ENCODE measurements at regions not wholly inside any gene's neighbourhood (a gene's known extent, or its start where the extent isn't known, plus 50 kb on each side); places are given as distances from the start of the nearest gene placed in this dataset.

DNA sequence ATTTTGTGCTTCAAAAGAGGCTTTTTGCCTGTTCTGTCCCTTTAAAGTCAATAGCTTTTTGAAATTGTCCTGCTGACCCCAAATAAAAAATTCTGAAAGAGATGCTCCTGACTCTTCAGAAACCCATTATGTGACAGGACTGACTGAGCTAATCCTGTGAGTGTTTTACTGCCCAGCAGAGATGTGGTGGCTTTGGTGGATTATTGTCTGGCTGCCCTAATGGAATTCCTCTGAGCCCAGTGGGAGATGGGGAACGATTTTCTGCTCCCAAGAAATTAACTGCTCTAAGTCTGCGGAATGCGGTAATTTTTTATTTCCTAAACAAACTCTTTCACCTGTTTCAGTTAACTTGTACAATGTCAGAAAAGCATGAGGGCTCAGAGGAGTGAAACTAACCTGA, 258.2 kb downstream of the IKZF2 start (continued):
- TF ChIP-seq, protein P1, sequence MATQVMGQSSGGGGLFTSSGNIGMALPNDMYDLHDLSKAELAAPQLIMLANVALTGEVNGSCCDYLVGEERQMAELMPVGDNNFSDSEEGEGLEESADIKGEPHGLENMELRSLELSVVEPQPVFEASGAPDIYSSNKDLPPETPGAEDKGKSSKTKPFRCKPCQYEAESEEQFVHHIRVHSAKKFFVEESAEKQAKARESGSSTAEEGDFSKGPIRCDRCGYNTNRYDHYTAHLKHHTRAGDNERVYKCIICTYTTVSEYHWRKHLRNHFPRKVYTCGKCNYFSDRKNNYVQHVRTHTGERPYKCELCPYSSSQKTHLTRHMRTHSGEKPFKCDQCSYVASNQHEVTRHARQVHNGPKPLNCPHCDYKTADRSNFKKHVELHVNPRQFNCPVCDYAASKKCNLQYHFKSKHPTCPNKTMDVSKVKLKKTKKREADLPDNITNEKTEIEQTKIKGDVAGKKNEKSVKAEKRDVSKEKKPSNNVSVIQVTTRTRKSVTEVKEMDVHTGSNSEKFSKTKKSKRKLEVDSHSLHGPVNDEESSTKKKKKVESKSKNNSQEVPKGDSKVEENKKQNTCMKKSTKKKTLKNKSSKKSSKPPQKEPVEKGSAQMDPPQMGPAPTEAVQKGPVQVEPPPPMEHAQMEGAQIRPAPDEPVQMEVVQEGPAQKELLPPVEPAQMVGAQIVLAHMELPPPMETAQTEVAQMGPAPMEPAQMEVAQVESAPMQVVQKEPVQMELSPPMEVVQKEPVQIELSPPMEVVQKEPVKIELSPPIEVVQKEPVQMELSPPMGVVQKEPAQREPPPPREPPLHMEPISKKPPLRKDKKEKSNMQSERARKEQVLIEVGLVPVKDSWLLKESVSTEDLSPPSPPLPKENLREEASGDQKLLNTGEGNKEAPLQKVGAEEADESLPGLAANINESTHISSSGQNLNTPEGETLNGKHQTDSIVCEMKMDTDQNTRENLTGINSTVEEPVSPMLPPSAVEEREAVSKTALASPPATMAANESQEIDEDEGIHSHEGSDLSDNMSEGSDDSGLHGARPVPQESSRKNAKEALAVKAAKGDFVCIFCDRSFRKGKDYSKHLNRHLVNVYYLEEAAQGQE (IDR thresholded peaks at IDR 0.05; ENCODE audit: low read depth, low read length): no peak

DNA sequence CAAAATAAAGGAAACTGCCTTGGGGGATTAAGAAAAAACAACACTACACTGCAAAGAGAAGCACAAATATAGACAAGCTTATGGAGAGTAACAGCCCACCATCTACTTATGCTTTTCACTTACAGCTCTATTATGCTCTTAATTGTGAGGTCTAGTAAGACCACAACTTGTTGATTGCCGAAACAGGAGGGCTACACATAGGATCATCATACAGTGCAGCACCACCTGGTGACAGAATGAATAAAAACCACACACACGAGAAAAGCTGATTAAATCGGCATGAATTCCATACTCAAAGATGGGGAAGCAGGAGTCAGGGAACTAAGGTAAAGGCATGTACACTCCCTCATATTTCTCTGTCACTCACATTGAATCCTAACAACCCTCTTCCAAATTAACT, 259.2 kb downstream of the IKZF2 start:
- H3K4me1 ChIP-seq (ENCODE audit: control insufficient read depth in 1 of 2, insufficient read depth in 2 of 2, low read depth in 1 of 2, low read length in 1 of 2): no peaks in the 10 kb centered on the region; a peak in 1 of 4 replicates
- H3F3A ChIP-seq (replicated peaks; ENCODE audit: insufficient read depth): no peaks in the 10 kb centered on the region
- no peaks in the 10 kb centered on the region for H3K79me2 ChIP-seq (ENCODE audit: insufficient read depth)
- DNase-seq: peak; percentile 34
- H3K9me3 ChIP-seq: no peaks in the 10 kb centered on the region
- H3K4me2 ChIP-seq: no peak overlapping the region
- CTCF ChIA-PET: interaction anchor here (0.6 to 4.4 kb wide), 31 partner anchors 10 to 299 kb away, joined by 3 to 22 read pairs (median 3); no protein-coding TSS in a partner anchor
- H3K9me2 ChIP-seq: no peaks in the 10 kb centered on the region; the same call in 1 of the 2 replicates
- H3K9ac ChIP-seq: no peak overlapping the region
- H3K4me3 ChIP-seq (ENCODE audit: low read depth in 2 of 2, low read length in 1 of 2): no peak overlapping the region
- 28% methylated on average over 3 of the region's 3 CpGs for WGBS (ENCODE audit: low lambda C conversion rate)
- POLR2A ChIA-PET: no interaction called here
- no peaks in the 10 kb centered on the region for H4K20me1 ChIP-seq (ENCODE audit: insufficient read depth)
- H2AFZ ChIP-seq (ENCODE audit: low read depth): no peak overlapping the region
- H3K36me3 ChIP-seq (replicated peaks in 1 of 2; ENCODE audit: control insufficient read depth in 1 of 2, insufficient read depth in 2 of 2, low read length in 1 of 2): no peaks in the 10 kb centered on the region
- TF ChIP-seq SMC3 (IDR thresholded peaks at IDR 0.05; ENCODE audit: low read depth, low read length): peak; percentile 65
- no peak for TF ChIP-seq GATA2 (CRISPR knock-in tag; IDR thresholded peaks at IDR 0.05)
- TF ChIP-seq EP300 (IDR thresholded peaks at IDR 0.05; ENCODE audit: borderline replicate concordance in 1 of 2, low read depth in 1 of 2, low read length in 1 of 2): no peak
- no peak for TF ChIP-seq FOXJ3 (CRISPR knock-in tag; IDR thresholded peaks at IDR 0.05)
- TF ChIP-seq, protein P2, sequence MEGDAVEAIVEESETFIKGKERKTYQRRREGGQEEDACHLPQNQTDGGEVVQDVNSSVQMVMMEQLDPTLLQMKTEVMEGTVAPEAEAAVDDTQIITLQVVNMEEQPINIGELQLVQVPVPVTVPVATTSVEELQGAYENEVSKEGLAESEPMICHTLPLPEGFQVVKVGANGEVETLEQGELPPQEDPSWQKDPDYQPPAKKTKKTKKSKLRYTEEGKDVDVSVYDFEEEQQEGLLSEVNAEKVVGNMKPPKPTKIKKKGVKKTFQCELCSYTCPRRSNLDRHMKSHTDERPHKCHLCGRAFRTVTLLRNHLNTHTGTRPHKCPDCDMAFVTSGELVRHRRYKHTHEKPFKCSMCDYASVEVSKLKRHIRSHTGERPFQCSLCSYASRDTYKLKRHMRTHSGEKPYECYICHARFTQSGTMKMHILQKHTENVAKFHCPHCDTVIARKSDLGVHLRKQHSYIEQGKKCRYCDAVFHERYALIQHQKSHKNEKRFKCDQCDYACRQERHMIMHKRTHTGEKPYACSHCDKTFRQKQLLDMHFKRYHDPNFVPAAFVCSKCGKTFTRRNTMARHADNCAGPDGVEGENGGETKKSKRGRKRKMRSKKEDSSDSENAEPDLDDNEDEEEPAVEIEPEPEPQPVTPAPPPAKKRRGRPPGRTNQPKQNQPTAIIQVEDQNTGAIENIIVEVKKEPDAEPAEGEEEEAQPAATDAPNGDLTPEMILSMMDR (IDR thresholded peaks at IDR 0.05): peak; percentile 57
- TF ChIP-seq POLR2AphosphoS5 (IDR thresholded peaks at IDR 0.05; ENCODE audit: low read depth, low read length): no peak
- TF ChIP-seq, protein P3, sequence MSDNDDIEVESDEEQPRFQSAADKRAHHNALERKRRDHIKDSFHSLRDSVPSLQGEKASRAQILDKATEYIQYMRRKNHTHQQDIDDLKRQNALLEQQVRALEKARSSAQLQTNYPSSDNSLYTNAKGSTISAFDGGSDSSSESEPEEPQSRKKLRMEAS (IDR thresholded peaks at IDR 0.05; ENCODE audit: low read depth): no peak
- TF ChIP-seq ELF1 (IDR thresholded peaks at IDR 0.05): no peak
- TF ChIP-seq, protein P1 (IDR thresholded peaks at IDR 0.05; ENCODE audit: low read depth, low read length): no peak
- TF ChIP-seq YY1 (IDR thresholded peaks at IDR 0.05; ENCODE audit: low read depth): no peak
- no peak for TF ChIP-seq CHD2 (IDR thresholded peaks at IDR 0.05; ENCODE audit: low read length, partially characterized antibody)
- TF ChIP-seq RAD21 (IDR thresholded peaks at IDR 0.05; ENCODE audit: low read length): peak; percentile 57
- TF ChIP-seq GABPA (IDR thresholded peaks at IDR 0.05; ENCODE audit: low read depth): no peak
- H3K27me3 ChIP-seq (ENCODE audit: insufficient read depth): no peaks in the 10 kb centered on the region
- no peak overlapping the region for H3K27ac ChIP-seq (ENCODE audit: low read depth in 2 of 2, low read length in 1 of 2)
